Thyroid gland (tissue), 4 donors: ENCODE measurements at regions not wholly inside any gene's neighbourhood (a gene's known extent, or its start where the extent isn't known, plus 50 kb on each side); places are given as distances from the start of the nearest gene placed in this dataset.

ENCODE experiments used
- CTCF ChIP-seq, 6 experiments: fragments of 200-600 bp in 3 of 6; fragments of 450-650 bp in 3 of 6; sonication (generic) in 3 of 6; IDR thresholded peaks; one replicate each; pipeline ENCODE4 v1.5.1; 2016 to 2019; ENCODE audit warnings: antibody characterized with exemption in 6 of 6, mild to moderate bottlenecking in 2 of 6, inconsistent platforms in 1 of 6, moderate library complexity in 1 of 6
- POLR2A ChIP-seq, 2 donors: fragments of 450-650 bp; IDR thresholded peaks; one replicate each; pipeline ENCODE4 v1.6.1; 2017; ENCODE audit warnings: antibody characterized with exemption in 2 of 2, mild to moderate bottlenecking in 2 of 2, moderate library complexity in 1 of 2

- TF ChIP-seq CTCF (IDR thresholded peaks at IDR 0.05), result no peak
- TF ChIP-seq POLR2A (IDR thresholded peaks at IDR 0.05), result no peak
These were observed 285.9 kb downstream of the NDUFA10 start for GRCh38 chr2:239739206-239739605.
